ENCODE measurements at regions not wholly inside any gene's neighbourhood (a gene's known extent, or its start where the extent isn't known, plus 50 kb on each side); places are given as distances from the start of the nearest gene placed in this dataset.

DNA sequence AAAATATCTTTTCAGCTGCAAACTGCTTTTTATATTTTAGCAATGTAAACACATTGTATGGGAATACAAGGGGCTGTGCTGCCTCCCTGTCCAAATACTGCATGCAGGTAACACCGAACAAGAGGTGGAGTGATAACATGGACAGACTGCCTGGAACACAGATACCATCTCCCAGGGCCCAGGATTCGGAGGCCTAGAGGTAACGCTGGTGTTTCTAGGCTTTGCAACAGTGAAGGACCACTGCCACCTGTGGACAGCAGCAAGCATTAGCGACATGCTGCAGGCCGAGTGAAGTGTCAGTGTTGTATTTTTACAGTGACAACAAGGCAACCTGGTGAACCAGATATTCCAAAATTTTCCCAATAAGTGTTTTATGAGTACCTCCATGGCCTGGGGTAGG, 379.1 kb downstream of the DMRT2 start:
- Histone ChIP-seq H4K20me1 (ENCODE audit: insufficient read depth) (no peaks in the 10 kb centered on the region), H3K27ac (ENCODE audit: low read length) (no peak overlapping the region), H3K4me2 (ENCODE audit: low read length) (no peak overlapping the region), H2AFZ (ENCODE audit: low read depth, low read length) (no peak overlapping the region), H3K27me3 (ENCODE audit: insufficient read depth, low read depth, low read length) (no peaks in the 10 kb centered on the region), H3K9me2 (ENCODE audit: insufficient read depth, low read length) (no peaks in the 10 kb centered on the region), H3K4me3 (ENCODE audit: low read length) (no peak overlapping the region), H3K9ac (ENCODE audit: low read length) (no peak overlapping the region), H3F3A (ENCODE audit: insufficient read depth, low read length, poor library complexity, severe bottlenecking) (no peaks in the 10 kb centered on the region), H3K9me3 (ENCODE audit: low read length) (peaks cover 4% of the 10 kb centered on the region), H3K79me2 (replicated peaks; ENCODE audit: insufficient read depth, low read length) (no peaks in the 10 kb centered on the region), H3K36me3 (ENCODE audit: insufficient read depth, low read length) (no peaks in the 10 kb centered on the region)
- no peak for TF ChIP-seq EZH2 (IDR thresholded peaks at IDR 0.05; ENCODE audit: borderline replicate concordance, insufficient read depth, low read length, poor library complexity, severe bottlenecking)
- no peak for TF ChIP-seq EP300 (conservative IDR thresholded peaks at IDR 0.05; ENCODE audit: poor library complexity, severe bottlenecking)
- TF ChIP-seq CTCF (IDR thresholded peaks at IDR 0.05; ENCODE audit: poor library complexity, severe bottlenecking): no peak
- TF ChIP-seq MXI1 (conservative IDR thresholded peaks at IDR 0.05; ENCODE audit: poor library complexity, severe bottlenecking): no peak
- TF ChIP-seq TAF1 (IDR thresholded peaks at IDR 0.05; ENCODE audit: low read depth): no peak
- no peak for TF ChIP-seq SMC3 (conservative IDR thresholded peaks at IDR 0.05; ENCODE audit: poor library complexity)
- no peak for TF ChIP-seq RAD21 (conservative IDR thresholded peaks at IDR 0.05)
- no peak for TF ChIP-seq POLR2AphosphoS5 (IDR thresholded peaks at IDR 0.05)
- TF ChIP-seq, protein P1, sequence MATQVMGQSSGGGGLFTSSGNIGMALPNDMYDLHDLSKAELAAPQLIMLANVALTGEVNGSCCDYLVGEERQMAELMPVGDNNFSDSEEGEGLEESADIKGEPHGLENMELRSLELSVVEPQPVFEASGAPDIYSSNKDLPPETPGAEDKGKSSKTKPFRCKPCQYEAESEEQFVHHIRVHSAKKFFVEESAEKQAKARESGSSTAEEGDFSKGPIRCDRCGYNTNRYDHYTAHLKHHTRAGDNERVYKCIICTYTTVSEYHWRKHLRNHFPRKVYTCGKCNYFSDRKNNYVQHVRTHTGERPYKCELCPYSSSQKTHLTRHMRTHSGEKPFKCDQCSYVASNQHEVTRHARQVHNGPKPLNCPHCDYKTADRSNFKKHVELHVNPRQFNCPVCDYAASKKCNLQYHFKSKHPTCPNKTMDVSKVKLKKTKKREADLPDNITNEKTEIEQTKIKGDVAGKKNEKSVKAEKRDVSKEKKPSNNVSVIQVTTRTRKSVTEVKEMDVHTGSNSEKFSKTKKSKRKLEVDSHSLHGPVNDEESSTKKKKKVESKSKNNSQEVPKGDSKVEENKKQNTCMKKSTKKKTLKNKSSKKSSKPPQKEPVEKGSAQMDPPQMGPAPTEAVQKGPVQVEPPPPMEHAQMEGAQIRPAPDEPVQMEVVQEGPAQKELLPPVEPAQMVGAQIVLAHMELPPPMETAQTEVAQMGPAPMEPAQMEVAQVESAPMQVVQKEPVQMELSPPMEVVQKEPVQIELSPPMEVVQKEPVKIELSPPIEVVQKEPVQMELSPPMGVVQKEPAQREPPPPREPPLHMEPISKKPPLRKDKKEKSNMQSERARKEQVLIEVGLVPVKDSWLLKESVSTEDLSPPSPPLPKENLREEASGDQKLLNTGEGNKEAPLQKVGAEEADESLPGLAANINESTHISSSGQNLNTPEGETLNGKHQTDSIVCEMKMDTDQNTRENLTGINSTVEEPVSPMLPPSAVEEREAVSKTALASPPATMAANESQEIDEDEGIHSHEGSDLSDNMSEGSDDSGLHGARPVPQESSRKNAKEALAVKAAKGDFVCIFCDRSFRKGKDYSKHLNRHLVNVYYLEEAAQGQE (IDR thresholded peaks at IDR 0.05; ENCODE audit: borderline replicate concordance): no peak

DNA sequence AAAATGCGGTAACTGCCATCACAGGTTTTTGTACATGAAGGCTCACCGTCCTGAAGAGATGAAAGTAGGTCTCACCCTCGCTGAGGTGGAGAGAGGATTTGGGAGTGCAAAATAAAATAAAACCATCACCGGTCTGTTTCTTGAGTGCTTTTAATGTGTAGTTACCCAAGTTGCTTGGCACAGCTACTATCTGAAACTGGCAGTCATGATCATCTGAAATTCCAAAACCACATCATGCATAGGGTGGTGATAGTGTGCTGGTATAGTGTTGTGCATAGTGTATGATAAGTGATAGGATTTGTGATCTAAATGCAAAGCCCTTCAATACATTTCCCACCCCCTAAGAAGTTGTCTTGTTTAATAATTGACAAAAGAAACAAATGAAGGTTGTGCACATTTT, 381.3 kb downstream of the DMRT2 start:
- Histone ChIP-seq H3K27ac (ENCODE audit: low read length) (no peak overlapping the region), H3K4me2 (ENCODE audit: low read length) (no peak overlapping the region), H3K9ac (ENCODE audit: low read length) (no peak overlapping the region), H4K20me1 (ENCODE audit: insufficient read depth) (no peaks in the 10 kb centered on the region), H3K79me2 (replicated peaks; ENCODE audit: insufficient read depth, low read length) (no peaks in the 10 kb centered on the region), H3K36me3 (ENCODE audit: insufficient read depth, low read length) (no peaks in the 10 kb centered on the region), H3K9me2 (ENCODE audit: insufficient read depth, low read length) (no peaks in the 10 kb centered on the region), H3K4me3 (ENCODE audit: low read length) (no peak overlapping the region), H3K9me3 (ENCODE audit: low read length) (peaks cover 4% of the 10 kb centered on the region), H3K27me3 (ENCODE audit: insufficient read depth, low read depth, low read length) (no peaks in the 10 kb centered on the region), H3F3A (ENCODE audit: insufficient read depth, low read length, poor library complexity, severe bottlenecking) (no peaks in the 10 kb centered on the region), H2AFZ (ENCODE audit: low read depth, low read length) (no peak overlapping the region)
- TF ChIP-seq EP300 (conservative IDR thresholded peaks at IDR 0.05; ENCODE audit: poor library complexity, severe bottlenecking) (no peak), MXI1 (conservative IDR thresholded peaks at IDR 0.05; ENCODE audit: poor library complexity, severe bottlenecking) (no peak), RAD21 (conservative IDR thresholded peaks at IDR 0.05) (no peak), CTCF (IDR thresholded peaks at IDR 0.05; ENCODE audit: poor library complexity, severe bottlenecking) (no peak), TAF1 (IDR thresholded peaks at IDR 0.05; ENCODE audit: low read depth) (no peak), SMC3 (conservative IDR thresholded peaks at IDR 0.05; ENCODE audit: poor library complexity) (no peak)
- TF ChIP-seq, protein P1 (IDR thresholded peaks at IDR 0.05; ENCODE audit: borderline replicate concordance): no peak

Data from neural cell (in vitro differentiated cells).